Astrocyte of the cerebellum (primary cell): ENCODE measurements at regions not wholly inside any gene's neighbourhood (a gene's known extent, or its start where the extent isn't known, plus 50 kb on each side); places are given as distances from the start of the nearest gene placed in this dataset.
"Not testable (repeated sequence)": the region's sequence is repeated elsewhere in the genome, so short reads cannot be mapped to it uniquely, and the experiment has no call there.

Source experiments
- DNase-seq: peaks from one replicate; pipeline ENCODE4 v3.0.0-alpha.2; 2011; ENCODE audit warnings: low read depth
- H3K4me3 ChIP-seq: 2 replicates; pipeline ENCODE4 v1.5.1; 2011; ENCODE audit warnings: mild to moderate bottlenecking, low read depth, low read length, moderate library complexity
- in situ Hi-C: cut with HindIII; loops from 2 replicates; pipeline ENCODE4 v1.10.0; 2017; ENCODE audit warnings: low sequenced_read_pairs
- TF ChIP-seq, protein P1 (sequence below): IDR thresholded peaks from 2 replicates; pipeline ENCODE4 v1.5.1; 2012; ENCODE audit warnings: low read length, low read depth, moderate library complexity, mild to moderate bottlenecking; ENCODE audit errors: missing control alignments

DNA sequence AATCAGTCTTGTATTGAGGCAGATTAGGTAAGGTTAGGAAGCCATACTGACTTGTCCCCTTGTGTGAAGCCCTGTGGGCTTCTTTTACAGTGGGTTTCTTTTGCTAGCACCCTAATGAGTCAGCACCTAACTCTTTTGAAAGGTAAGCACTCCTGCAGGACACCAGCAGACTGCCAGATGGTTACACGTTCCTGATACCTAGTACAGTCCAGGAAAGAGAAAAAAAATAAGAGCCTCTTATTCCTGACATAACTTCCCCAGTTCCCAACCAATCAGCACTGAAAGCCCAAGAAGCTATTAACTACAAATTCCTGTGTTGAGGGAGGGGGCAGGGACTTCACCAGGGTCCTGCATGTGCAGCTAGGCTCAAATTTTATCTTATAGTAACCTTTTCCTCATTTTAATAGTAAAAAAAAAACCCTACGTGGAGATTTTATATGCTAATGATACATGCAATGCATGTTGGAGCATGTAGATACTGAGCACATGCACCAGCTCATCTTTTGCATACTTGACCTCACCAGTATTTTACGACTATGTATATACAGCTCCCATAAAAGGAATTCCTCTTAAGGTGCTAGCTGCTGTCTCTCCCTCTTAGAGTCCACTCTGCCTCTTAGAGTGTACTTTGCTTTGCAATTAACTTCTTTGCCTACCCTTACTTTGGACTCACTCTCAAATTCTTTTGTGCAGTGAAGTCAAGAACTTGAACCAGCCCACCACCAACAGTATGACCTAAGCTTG is 84.7 kb upstream of the RORB start:
- TF ChIP-seq, protein P1, sequence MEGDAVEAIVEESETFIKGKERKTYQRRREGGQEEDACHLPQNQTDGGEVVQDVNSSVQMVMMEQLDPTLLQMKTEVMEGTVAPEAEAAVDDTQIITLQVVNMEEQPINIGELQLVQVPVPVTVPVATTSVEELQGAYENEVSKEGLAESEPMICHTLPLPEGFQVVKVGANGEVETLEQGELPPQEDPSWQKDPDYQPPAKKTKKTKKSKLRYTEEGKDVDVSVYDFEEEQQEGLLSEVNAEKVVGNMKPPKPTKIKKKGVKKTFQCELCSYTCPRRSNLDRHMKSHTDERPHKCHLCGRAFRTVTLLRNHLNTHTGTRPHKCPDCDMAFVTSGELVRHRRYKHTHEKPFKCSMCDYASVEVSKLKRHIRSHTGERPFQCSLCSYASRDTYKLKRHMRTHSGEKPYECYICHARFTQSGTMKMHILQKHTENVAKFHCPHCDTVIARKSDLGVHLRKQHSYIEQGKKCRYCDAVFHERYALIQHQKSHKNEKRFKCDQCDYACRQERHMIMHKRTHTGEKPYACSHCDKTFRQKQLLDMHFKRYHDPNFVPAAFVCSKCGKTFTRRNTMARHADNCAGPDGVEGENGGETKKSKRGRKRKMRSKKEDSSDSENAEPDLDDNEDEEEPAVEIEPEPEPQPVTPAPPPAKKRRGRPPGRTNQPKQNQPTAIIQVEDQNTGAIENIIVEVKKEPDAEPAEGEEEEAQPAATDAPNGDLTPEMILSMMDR, result no peak
- in situ Hi-C loops, result no loop called here
- no peak for DNase-seq

DNA sequence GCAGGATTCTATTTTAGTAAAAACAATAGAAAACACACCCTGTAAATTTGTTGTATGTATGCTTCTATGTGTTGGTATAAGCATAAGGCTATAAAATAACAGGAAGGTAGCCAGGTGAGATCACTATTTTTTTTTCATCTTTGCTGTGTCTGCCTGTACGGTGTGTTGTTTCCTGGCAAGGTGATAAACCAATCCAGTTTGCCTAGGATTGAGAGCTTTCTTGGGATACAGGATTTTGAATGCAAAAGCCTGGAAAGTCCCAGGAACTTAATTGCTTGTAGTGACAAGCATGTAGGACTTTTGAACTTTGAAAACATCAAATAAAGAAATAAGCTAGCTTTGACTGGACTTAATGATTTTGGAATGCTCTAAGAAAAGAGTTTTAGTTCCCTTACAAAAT is 83.3 kb upstream of the RORB start:
- TF ChIP-seq, protein P1, result no peak
- H3K4me3 ChIP-seq, result no peak overlapping the region
- in situ Hi-C loops, result no loop called here
- no peak for DNase-seq

More for the DNA sequence above, 84.7 kb upstream of the RORB start:
- H3K4me3 ChIP-seq, result no peak overlapping the region

DNA sequence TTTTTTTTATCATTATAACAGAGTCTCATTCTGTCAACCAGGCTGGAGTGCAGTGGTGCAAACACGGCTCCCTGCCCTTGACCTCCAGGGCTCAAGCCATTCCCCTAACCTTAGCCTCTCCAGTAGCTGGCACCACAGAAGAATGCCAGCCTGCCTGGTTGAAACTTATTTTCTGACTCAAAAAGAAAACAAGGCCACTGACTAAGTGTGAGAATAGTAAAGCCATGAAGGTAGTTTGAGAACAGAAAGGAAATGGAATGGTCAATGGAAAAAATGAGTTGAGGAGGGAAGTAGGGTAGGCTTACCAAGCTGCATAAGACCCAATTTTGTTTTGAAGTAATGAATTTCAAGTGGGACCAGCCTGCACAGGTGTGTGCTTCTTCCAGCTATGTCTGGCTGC is 82.8 kb upstream of the RORB start:
- TF ChIP-seq, protein P1, result no peak
- DNase-seq, result no peak
- no peak overlapping the region for H3K4me3 ChIP-seq
- in situ Hi-C loops, result no loop called here

DNA sequence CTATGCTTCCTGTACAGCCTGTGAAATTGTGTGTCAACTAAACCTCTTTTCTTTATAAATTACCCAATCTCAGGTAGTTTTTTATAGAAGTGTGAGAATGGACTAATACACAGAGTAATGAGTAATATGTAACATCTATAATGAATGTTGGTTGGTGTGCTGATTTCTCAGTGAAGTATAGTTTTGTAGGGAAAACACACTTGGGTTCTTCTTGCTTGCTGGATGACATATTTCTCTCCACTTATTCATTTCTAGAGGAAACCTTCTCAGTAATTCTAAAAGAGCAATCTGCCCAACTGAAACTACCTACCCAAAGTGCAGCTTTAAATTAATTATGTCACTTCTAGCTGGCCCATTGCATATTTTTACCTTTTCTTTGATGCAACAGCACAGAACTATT is 81.1 kb upstream of the RORB start:
- TF ChIP-seq, protein P1, result no peak
- no peak overlapping the region for H3K4me3 ChIP-seq
- no peak for DNase-seq
- in situ Hi-C loops, result no loop called here

DNA sequence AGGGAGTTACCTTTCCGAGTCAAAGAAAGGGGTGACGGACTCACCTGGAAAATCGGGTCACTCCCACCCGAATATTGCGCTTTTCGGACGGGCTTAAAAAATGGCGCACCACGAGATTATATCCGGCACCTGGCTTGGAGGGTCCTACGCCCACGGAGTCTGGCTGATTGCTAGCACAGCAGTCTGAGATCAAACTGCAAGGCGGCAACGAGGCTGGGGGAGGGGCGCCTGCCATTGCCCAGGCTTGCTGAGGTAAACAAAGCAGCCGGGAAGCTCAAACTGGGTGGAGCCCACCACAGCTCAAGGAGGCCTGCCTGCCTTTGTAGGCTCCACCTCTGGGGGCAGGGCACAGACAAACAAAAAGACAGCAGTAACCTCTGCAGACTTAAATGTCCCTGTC is 72.6 kb upstream of the RORB start:
- H3K4me3 ChIP-seq, in situ Hi-C loops, DNase-seq: not testable (repeated sequence)

DNA sequence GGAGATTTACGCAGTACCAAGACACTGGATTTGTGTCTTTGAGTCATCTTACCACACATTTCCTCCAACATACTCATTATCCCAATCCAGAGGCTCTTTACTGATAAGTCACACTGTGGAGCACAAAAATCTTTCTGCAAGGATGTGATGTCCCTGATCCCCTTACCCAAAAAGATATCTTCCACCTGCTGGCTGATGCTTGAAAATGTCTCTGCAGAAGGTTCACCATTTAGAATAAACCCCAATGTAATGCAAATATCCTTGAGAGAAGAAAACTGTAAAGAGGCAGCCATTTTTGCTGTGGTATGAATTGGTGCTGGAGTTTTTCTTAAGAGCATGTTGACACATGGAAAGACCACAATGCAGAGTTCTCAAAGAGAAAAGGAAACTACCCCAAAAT is 65.7 kb upstream of the RORB start:
- TF ChIP-seq, protein P1, result no peak
- H3K4me3 ChIP-seq, result no peak overlapping the region
- DNase-seq, result no peak
- in situ Hi-C loops, result no loop called here

DNA sequence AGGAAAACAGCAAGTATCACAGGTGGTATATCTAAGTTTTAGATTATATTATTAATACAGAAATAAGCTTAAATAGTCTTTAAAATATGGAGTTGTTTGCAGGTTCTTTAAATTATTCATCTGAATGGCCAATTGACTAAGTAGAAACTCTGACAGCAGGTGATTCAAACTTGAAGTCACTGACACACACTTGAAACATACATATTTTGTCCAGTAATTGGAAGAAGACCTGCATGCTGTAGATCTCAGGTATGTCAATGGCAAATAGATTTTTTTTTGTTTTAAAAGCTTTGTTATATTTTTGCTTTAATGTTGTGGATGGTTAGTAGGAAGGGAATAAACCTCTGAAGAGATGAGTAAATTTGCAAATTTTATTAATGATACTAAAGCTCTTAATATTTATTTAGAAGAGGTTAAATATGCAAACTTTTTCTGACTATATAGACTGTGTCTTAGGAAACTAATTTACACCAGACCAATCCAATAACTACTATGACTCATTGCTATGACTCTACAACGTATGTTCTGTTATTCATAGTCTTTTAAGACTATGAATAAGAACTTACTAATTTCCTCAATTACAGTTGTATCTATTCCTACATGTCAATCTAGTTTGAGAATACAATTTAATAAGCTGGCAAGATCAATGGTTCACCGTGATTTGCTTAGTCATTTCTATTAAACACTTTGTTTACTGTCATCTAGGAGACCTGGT is 53.9 kb upstream of the RORB start:
- in situ Hi-C loops, result no loop called here
- no peak for DNase-seq
- H3K4me3 ChIP-seq, result no peak overlapping the region
- TF ChIP-seq, protein P1, result no peak
